ENCODE measurements at regions not wholly inside any gene's neighbourhood (a gene's known extent, or its start where the extent isn't known, plus 50 kb on each side); places are given as distances from the start of the nearest gene placed in this dataset.

- DNase-seq = no peak
These were observed 268.8 kb upstream of the RPL38 start for GRCh38 chr17:73934696-73935095.

DNA sequence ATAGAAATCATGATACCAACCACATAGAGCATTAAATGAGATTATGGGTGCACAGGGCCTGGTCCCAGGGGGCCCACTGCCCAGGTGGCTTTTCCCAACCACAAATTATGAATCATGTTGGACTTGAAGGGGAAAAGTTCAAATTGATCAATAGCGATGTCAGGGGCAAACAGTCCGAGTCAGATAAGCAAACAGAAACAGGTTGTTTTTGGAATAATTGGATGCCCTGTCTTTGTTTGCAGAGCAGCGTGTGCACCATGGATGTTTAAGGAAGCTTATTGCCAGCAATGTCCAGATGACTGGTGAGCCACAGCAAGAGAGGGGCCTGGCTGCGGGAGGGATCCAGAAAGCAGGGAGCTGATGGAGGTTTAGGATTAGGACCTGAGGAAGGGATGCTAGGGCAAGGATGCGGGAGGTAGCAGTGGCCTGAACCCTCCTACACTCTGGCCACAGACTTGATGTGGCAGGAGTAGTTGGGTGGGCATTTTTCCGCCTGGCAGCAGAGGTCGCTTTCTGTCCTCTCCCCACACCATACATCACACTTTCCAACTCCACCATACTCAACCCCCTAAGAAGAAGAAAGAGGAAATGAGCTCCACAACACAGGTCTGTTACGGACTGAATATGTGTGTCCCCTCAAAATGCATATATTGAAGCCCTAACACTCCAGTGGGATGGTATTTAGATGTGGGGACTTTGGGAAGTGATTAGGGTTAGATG is 266.4 kb upstream of the RPL38 start:
- DNase-seq = no peak

DNA sequence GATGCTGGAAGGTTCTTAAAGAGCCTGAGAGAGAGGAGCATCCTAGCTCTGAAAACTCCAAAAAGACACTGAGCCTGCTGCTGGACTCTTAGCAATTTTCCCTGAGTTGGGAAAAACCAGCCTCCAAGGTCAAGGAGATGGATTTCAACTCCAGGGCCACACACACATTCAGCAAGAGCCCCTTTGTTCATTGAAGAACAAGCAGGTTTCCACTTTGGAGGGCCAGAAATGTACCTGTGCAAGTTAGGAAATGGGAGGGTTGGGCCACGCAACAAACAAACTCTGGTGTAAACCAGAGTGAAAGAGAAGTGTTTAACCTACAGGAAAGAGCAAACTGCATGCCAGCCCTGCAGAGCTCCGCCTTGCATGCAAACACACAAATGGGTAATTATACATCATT is 264.8 kb upstream of the RPL38 start:
- DNase-seq = no peak

DNA sequence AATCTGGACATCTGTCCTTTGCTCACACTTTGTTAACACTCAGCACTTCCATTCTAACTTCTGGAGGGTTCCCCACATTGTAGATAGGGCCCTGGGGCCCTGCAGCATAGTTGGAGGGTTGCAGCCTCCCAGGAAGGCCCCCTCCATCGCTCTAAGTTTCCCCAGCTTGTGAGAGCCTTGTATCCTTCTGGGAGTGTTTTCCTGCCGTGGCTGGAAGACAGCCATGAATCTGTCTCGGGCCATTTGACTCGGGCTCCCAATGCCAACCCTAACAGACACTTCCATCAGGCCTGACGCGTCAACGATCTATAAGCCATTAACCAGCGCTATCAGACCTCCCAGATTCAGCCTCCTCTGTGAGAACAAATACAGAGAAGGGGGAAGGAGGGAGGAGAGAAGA is 263.7 kb upstream of the RPL38 start:
- DNase-seq = no peak

- no peak for DNase-seq
These were observed 263.0 kb upstream of the RPL38 start for GRCh38 chr17:73940511-73940910.

- no peak for DNase-seq
These were observed 261.5 kb upstream of the RPL38 start for GRCh38 chr17:73941919-73942530.

GRCh38 chr17:73942703-73943415 is 260.6 kb upstream of the RPL38 start:
- DNase-seq = no peak

DNA sequence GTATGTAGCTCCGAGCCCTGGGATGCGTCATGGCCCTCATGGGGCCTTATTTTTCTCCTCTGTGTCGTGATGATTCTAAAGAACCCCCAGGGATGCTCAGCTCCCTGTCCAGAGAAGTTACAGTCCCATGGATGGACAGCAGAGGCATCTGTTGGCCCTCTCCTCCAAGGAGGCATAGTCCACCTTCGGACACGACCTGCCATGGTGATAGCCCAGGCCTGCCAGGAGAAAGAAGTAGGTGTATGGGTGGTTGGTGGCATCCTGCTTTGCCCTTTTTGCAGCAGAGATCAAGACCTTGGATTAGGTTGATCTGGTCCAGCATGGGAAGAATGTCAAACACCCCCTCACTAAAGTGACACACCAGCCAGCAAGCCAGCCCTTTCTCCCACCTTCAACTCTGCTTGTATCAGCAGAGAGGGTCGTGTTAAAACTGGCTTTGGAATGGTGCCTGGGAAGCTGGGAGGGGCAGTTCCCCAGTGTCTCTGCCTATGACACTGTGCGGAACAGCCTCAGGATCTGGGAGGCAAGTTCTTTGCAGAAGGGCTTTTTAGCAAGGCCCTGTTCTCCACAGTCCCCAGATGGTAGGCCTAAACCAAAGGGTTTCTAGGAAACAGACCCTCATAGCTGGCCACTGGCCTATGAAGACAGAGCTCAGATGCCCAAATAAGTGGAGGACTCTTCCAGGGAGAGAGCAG is 259.9 kb upstream of the RPL38 start:
- no peak for DNase-seq

GRCh38 chr17:73944366-73944765 is 259.1 kb upstream of the RPL38 start:
- no peak for DNase-seq

DNA sequence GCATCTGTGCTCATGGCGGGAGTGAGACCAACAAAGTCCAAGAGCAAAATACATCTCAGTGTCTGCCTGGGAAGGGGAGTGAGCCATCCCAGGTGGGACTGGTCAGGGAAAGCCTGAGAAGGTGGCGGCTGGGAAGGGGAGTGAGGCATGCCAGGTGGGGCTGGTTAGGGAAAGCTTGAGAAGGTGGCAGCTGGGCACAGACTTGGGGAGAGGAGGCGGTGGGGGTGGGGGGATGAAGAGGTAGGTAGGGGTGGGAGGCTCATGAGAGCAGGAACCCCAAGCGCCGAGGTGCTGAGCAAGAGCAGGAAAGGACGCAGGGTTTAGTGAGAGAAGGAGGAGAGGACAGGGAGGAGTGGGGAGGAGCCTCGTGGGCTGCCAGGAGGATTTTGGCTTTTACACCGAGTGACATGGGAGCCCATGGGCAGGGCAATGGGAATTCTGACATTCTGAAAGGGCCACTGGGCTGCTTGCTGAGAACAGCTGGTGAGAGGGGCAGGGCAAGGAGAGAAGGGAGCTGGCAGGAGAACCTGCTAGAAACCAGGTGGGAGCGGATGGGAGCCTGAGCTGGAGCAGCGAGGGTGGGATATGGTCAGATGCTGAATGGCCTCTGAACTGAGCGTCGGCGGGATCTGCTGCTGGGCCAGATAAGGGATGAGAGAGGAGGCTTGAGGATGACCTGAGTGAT is 256.1 kb upstream of the RPL38 start:
- no peak for DNase-seq

DNA sequence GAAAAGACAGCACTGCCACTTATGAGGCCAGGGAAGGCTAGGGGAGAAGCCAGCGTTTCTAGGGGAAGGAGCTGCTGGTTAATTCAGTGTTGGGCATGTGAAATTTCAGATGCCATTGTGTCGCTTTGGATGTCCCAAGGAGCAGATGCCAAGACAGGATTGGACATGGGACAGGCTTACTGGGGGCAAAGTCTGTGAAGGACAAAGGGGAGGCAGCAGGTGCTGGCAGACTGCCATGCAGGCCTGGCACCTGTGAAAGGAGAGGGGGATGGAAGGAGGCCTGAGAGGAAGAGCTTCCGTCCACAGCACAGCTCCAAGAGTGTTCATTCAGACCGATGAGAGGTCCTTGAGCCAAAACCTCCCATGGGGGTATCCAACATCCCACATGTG is 255.5 kb upstream of the RPL38 start:
- no peak for DNase-seq

DNA sequence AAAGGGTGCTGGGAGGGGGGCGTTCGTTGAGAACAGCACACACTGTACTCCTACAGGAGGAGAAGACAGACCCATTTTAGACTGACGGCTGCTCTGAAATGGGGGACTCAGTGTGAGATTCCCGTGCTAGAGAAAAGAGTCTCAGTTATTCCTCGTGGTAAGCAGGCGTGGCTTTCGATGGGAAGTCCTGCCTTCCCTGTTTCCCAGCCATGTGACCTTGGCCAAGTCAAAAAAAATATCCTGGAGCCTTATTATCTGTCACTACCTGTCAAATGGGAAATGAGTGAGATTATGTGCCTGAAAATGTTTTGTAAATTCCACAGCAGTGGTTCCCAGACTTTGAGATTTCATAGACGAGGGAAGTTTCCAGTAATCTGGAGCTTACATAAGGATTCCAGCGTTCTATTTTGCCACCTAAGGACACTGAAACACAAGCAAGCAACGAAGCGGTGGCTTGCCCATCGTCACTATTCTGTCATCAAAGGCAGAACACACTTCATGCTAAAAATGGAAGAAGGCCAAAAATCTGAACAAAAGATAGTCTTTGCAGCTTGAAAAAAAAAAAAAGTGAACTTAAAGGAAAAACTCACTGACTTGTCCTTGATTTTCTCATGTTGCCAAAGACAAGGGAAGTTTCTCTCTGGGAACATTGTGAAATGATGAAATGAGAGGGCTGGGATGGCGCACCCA is 253.4 kb upstream of the RPL38 start:
- no peak for DNase-seq

DNA sequence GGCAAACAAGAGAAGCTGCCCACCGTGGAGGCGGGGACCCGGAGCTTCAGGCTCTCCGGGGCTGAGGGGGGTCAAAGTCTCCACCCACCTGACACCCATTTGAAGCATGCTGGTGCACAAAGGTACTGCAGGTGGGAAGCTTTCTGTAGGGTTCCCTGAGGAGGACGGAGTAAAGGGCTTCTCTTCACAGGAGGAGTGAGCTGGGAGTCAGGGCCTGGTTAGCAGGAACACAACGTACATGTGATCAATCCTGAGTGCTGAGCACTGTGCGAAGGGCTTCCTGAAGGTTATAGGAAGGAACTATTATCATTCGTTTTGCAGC is 252.9 kb upstream of the RPL38 start:
- no peak for DNase-seq

DNA sequence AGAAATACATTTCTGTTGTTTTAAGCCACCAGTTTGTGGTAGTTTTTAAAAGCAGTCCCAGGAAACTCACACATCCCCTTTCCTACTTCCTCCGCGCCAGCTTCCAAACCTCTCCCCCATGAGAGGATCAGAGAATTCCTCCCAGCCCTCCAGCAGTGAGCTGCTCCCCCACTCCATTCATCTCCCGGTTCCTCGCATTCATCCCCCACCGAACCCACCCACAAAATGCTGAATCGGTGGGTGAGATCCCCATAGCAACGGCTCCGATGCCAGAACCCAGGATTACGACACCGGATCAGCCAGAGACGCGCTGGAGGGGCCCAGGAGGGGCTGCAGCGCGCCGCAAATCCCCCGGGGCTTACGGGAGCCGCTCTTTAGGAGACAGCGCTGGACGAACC is 251.4 kb upstream of the RPL38 start:
- no peak for DNase-seq

DNA sequence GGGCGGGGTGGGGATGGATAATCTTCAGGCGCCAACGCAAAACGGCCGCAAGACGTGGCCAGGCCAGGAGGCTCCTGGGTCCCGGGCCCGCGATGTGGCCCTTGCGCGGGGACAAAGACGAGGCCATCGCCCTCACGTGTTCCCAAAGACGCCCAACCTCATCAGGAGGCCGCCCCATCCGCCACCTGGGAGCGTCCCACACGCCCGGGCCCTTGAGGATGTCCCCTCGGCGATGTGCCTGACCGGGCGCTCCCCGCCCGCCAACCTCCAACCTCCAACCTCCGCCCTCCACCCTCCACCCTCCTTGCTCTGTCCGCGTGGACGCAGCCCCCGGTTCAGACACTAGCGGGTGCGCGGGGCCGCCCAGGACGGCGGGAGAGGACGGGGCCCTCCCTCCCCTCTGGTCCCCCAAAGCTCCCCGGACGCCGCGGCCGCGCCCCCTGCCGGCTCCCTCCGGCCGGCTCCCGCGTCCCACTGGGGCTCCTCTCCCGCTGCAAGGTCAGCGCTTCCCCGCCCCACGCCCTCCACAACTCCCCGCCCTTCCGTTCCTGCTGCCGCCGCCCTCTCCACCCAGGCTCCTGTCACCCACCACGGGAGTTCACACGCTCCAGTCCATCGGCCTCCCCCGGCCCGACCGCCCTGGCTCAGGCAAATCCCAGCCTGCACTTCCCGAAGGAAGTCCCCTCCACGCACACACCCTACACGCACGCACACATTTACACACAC is 250.8 kb upstream of the RPL38 start:
- peak; percentile 44 to 61 for DNase-seq

- no peak for DNase-seq
These were observed 250.1 kb upstream of the RPL38 start for GRCh38 chr17:73953206-73954033.

DNA sequence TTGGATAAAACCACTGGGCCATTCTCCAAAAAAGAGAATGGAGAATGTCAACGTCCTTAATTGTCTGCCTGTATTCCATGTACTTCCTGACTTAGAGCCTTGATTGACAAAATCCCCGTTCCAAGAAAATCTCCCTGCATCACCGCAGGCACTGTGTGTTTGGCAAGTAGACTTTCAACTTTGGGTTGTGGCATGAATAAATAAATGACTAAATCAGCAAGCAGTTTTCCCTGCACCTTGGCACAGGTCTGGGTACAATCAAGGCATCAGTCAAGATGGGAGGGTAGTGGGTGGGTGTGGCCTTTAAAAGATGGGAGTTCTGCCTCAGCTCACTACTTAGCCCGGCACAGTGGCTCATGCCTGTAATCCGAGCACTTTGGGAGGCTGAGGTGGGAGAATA is 248.5 kb upstream of the RPL38 start:
- DNase-seq = no peak

DNA sequence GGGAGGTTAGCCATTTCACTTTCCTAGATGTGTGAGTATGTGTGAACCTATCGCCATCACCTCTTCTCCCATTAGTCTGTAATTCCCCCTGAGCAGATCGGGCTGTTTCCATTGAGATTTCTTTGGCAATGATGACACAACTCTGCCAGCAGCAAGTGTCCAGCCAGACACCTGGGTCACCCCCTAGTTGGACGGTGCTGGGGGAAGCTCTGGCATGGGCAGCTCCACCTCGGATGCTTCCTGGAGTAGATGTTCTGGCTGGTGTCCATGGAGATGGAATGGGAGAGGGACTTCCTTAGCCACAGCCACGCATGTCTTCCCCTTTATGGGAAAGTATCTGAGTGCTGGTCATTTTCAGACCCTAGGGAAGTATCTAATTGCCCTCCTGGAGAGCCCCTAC is 247.9 kb upstream of the RPL38 start:
- no peak for DNase-seq

- no peak for DNase-seq
These were observed 247.3 kb upstream of the RPL38 start for GRCh38 chr17:73956169-73956568.

GRCh38 chr17:73956595-73957465 is 246.6 kb upstream of the RPL38 start:
- DNase-seq = peak; percentile 17 to 49
